PFSK-1 (cell line): ENCODE measurements at regions not wholly inside any gene's neighbourhood (a gene's known extent, or its start where the extent isn't known, plus 50 kb on each side); places are given as distances from the start of the nearest gene placed in this dataset.

Source experiments
- POLR2AphosphoS5 ChIP-seq: IDR thresholded peaks from 2 replicates; pipeline ENCODE4 v1.6.1; 2012; ENCODE audit warnings: low read depth, mild to moderate bottlenecking, control low read depth, low read length, moderate library complexity
- SIN3A ChIP-seq: IDR thresholded peaks from 2 replicates; pipeline ENCODE4 v1.6.1; 2012; ENCODE audit warnings: mild to moderate bottlenecking, low read length, moderate library complexity, borderline replicate concordance; ENCODE audit not compliant: insufficient read depth
- TAF1 ChIP-seq: IDR thresholded peaks from 2 replicates; pipeline ENCODE4 v1.6.1; 2012; ENCODE audit warnings: low read length, control low read depth, borderline replicate concordance; ENCODE audit not compliant: insufficient read depth
- TF ChIP-seq, protein P1 (sequence below), 2 experiments: IDR thresholded peaks; 2 replicates each; pipeline versions ENCODE4 v1.6.1 to v1.8.0; 2011 to 2012; ENCODE audit warnings: low read depth in 2 of 2, low read length in 2 of 2, control low read depth in 1 of 2, inconsistent platforms in 1 of 2, mild to moderate bottlenecking in 1 of 2, moderate library complexity in 1 of 2; ENCODE audit not compliant: insufficient read depth in 1 of 2

DNA sequence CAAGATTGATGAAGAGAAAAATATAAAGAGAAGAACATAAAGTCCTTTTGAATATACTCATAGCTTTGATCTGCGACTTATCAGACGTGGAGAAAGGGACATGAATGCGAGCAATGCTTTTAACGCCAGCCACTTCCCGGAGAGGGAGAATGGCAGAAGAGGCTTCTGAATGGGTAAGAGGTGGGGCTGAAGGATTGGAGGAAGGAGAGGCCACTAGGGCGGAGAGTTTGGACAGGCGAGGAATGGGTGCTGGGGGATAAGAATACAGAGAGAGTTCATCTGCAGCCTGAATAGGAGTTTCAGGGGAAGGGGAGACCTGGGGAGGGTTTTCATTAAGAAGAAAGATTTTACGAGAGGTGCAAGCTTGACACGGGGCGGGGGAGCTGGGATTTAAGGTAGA, 2534.9 kb downstream of the PCDH7 start:
- TF ChIP-seq POLR2AphosphoS5 (no peak), SIN3A (no peak), TAF1 (no peak)
- TF ChIP-seq, protein P1, sequence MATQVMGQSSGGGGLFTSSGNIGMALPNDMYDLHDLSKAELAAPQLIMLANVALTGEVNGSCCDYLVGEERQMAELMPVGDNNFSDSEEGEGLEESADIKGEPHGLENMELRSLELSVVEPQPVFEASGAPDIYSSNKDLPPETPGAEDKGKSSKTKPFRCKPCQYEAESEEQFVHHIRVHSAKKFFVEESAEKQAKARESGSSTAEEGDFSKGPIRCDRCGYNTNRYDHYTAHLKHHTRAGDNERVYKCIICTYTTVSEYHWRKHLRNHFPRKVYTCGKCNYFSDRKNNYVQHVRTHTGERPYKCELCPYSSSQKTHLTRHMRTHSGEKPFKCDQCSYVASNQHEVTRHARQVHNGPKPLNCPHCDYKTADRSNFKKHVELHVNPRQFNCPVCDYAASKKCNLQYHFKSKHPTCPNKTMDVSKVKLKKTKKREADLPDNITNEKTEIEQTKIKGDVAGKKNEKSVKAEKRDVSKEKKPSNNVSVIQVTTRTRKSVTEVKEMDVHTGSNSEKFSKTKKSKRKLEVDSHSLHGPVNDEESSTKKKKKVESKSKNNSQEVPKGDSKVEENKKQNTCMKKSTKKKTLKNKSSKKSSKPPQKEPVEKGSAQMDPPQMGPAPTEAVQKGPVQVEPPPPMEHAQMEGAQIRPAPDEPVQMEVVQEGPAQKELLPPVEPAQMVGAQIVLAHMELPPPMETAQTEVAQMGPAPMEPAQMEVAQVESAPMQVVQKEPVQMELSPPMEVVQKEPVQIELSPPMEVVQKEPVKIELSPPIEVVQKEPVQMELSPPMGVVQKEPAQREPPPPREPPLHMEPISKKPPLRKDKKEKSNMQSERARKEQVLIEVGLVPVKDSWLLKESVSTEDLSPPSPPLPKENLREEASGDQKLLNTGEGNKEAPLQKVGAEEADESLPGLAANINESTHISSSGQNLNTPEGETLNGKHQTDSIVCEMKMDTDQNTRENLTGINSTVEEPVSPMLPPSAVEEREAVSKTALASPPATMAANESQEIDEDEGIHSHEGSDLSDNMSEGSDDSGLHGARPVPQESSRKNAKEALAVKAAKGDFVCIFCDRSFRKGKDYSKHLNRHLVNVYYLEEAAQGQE (IDR thresholded peaks at IDR 0.05; ENCODE audit: insufficient read depth in 1 of 2, low read depth in 2 of 2, low read length in 2 of 2) = no peak
